Upper lobe of left lung (tissue), 6 donors: ENCODE measurements at regions not wholly inside any gene's neighbourhood (a gene's known extent, or its start where the extent isn't known, plus 50 kb on each side); places are given as distances from the start of the nearest gene placed in this dataset.

ENCODE experiments used
- ATAC-seq, 2 donors: fragments of 200-7000 bp; cut with Tn5 transposase; one replicate each; pipeline ENCODE4 v1.9.1; 2022; ENCODE audit warnings: mild to moderate bottlenecking in 2 of 2, moderate library complexity in 2 of 2; ENCODE audit not compliant: low FRiP score in 2 of 2
- DNase-seq, 2 donors: peaks; one replicate each; pipeline ENCODE4 v3.0.0-alpha.2; 2019 to 2020
- H3K27ac ChIP-seq, 4 donors: fragments of 200-600 bp; sonication (generic); one replicate each; pipeline ENCODE4 v1.5.1; 2016 to 2019
- H3K27me3 ChIP-seq, 4 donors: fragments of 200-600 bp; sonication (generic); one replicate each; pipeline ENCODE4 v1.5.1; 2017 to 2019
- H3K36me3 ChIP-seq, 4 donors: fragments of 200-600 bp; sonication (generic); one replicate each; pipeline ENCODE4 v1.5.1; 2016 to 2019
- H3K4me1 ChIP-seq, 4 donors: fragments of 200-600 bp; sonication (generic); one replicate each; pipeline ENCODE4 v1.5.1; 2018 to 2019
- H3K4me3 ChIP-seq, 4 donors: fragments of 200-600 bp; sonication (generic); one replicate each; pipeline ENCODE4 v1.5.1; 2017 to 2019; ENCODE audit warnings: mild to moderate bottlenecking in 2 of 4, moderate library complexity in 1 of 4
- H3K9me3 ChIP-seq, 4 donors: fragments of 200-600 bp; sonication (generic); one replicate each; pipeline ENCODE4 v1.5.1; 2018 to 2019
- EP300 ChIP-seq, 4 donors: sonication (generic); formaldehyde crosslinking; IDR thresholded peaks; one replicate each; pipeline ENCODE4 v1.5.1; 2017; ENCODE audit warnings: antibody characterized with exemption in 4 of 4, control low read depth in 2 of 4
- POLR2A ChIP-seq, 4 donors: fragments of 450-650 bp; IDR thresholded peaks; one replicate each; pipeline ENCODE4 v1.5.1; 2016 to 2017; ENCODE audit warnings: antibody characterized with exemption in 4 of 4, mild to moderate bottlenecking in 2 of 4
- POLR2AphosphoS5 ChIP-seq, 2 donors: sonication (generic); formaldehyde crosslinking; IDR thresholded peaks; one replicate each; pipeline ENCODE4 v1.5.1; 2017; ENCODE audit warnings: antibody characterized with exemption in 2 of 2
- WGBS, 2 donors: methylation state at CpG; one replicate each; pipeline ENCODE4 v1.1.5; 2017 to 2018; 5-methylcytosine and 5-hydroxymethylcytosine counted together
- TF ChIP-seq, protein P1 (sequence below), 6 experiments: fragments of 450-650 bp in 4 of 6; fragments of 200-600 bp in 2 of 6; sonication (generic) in 2 of 6; IDR thresholded peaks; one replicate each; pipeline ENCODE4 v1.5.1; 2016 to 2019; ENCODE audit warnings: antibody characterized with exemption in 6 of 6
- donor health status: DM: no; HTN: no; CAD: no; lungs with moderate emphysema.
- donor health status: DM: no; HTN: yes; CAD: no; lungs with severe emphysema.

DNA sequence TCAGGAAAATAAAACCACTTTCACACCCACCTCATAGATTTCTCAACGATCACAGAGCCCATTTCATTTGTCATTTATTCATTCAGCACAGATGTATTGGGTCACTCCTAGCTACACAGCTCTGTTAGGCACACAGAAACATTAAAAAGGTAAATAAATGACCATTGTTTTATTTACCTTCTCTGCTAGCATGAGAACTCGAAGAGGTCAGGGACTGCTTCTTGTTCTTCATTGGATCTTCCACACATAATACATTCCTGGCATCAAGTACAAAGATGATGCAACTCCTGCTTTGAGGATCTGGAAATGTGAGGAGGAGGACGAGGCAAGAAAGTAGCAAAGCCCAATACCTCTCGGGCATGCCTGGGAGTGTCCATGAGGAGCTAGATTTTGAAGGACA is 168.1 kb downstream of the RBM26 start:
- Histone ChIP-seq H3K27ac (no peak overlapping the region), H3K27me3 (no peaks in the 10 kb centered on the region), H3K9me3 (no peaks in the 10 kb centered on the region), H3K4me1 (no peaks in the 10 kb centered on the region), H3K4me3 (no peak overlapping the region), H3K36me3 (no peaks in the 10 kb centered on the region)
- ATAC-seq (peak; percentile 30 to 40), DNase-seq (no peak)
- 60 to 69% methylated on average over 4 of the region's 4 CpGs for WGBS, 2 donors
- TF ChIP-seq, protein P1, sequence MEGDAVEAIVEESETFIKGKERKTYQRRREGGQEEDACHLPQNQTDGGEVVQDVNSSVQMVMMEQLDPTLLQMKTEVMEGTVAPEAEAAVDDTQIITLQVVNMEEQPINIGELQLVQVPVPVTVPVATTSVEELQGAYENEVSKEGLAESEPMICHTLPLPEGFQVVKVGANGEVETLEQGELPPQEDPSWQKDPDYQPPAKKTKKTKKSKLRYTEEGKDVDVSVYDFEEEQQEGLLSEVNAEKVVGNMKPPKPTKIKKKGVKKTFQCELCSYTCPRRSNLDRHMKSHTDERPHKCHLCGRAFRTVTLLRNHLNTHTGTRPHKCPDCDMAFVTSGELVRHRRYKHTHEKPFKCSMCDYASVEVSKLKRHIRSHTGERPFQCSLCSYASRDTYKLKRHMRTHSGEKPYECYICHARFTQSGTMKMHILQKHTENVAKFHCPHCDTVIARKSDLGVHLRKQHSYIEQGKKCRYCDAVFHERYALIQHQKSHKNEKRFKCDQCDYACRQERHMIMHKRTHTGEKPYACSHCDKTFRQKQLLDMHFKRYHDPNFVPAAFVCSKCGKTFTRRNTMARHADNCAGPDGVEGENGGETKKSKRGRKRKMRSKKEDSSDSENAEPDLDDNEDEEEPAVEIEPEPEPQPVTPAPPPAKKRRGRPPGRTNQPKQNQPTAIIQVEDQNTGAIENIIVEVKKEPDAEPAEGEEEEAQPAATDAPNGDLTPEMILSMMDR (IDR thresholded peaks at IDR 0.05): no peak
- TF ChIP-seq EP300 (IDR thresholded peaks at IDR 0.05) (no peak), POLR2A (IDR thresholded peaks at IDR 0.05) (no peak), POLR2AphosphoS5 (IDR thresholded peaks at IDR 0.05) (no peak)

DNA sequence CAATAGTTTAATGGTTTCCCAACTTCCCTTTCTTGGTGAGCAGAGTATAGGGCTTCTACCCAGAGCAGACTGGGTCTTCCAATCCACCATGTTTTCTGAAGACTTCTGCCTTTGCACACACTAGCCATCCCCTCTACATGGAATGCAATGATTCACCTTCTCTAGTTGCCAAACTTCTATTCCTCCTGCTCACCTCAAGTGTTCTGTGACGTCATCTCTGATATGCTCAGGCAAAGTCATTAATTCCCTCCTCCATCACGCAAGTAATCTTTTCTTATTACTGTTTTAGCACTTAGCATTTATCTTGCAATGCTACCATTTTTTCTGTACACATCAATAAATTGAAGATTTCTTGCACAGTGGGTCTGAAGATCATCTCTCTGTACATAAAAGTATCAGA is 174.2 kb downstream of the RBM26 start:
- ATAC-seq: no peak
- no peak for DNase-seq
- no peak overlapping the region for H3K27ac ChIP-seq
- no peaks in the 10 kb centered on the region for H3K4me1 ChIP-seq
- H3K27me3 ChIP-seq: no peaks in the 10 kb centered on the region
- no peak overlapping the region for H3K4me3 ChIP-seq
- TF ChIP-seq EP300 (IDR thresholded peaks at IDR 0.05): no peak
- TF ChIP-seq, protein P1 (IDR thresholded peaks at IDR 0.05): no peak
- TF ChIP-seq POLR2AphosphoS5 (IDR thresholded peaks at IDR 0.05): no peak
- TF ChIP-seq POLR2A (IDR thresholded peaks at IDR 0.05): no peak
- H3K36me3 ChIP-seq: no peaks in the 10 kb centered on the region
- 85 to 94% methylated on average over 2 of the region's 2 CpGs for WGBS, 2 donors
- no peaks in the 10 kb centered on the region for H3K9me3 ChIP-seq

DNA sequence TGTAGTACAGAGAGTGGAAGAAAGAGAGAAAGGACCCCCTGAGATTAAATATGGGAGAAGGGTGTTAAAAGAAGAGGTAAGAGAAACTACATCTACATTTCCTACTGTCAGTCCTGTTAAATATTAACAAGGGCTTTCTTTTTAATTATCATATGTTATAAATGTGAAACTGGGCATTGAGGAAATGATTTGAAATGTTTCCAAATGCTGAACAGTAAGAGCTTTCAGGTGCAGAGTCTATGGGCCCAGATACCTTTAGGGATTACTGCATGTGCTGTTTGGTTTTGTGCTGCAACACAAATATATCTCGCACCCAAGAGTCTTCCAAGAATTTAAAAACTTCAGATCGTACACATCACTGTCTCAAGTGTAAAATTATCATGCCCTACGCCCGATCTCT is 176.3 kb downstream of the RBM26 start:
- DNase-seq: no peak
- H3K36me3 ChIP-seq: no peaks in the 10 kb centered on the region
- H3K27ac ChIP-seq: no peak overlapping the region
- TF ChIP-seq POLR2AphosphoS5 (IDR thresholded peaks at IDR 0.05) (no peak), EP300 (IDR thresholded peaks at IDR 0.05) (no peak), POLR2A (IDR thresholded peaks at IDR 0.05) (no peak)
- TF ChIP-seq, protein P1 (IDR thresholded peaks at IDR 0.05): no peak
- no peaks in the 10 kb centered on the region for H3K27me3 ChIP-seq
- no peak for ATAC-seq
- 60 to 65% methylated on average over 4 of the region's 4 CpGs for WGBS, 2 donors
- H3K4me1 ChIP-seq: no peaks in the 10 kb centered on the region
- H3K4me3 ChIP-seq: no peak overlapping the region
- no peaks in the 10 kb centered on the region for H3K9me3 ChIP-seq

DNA sequence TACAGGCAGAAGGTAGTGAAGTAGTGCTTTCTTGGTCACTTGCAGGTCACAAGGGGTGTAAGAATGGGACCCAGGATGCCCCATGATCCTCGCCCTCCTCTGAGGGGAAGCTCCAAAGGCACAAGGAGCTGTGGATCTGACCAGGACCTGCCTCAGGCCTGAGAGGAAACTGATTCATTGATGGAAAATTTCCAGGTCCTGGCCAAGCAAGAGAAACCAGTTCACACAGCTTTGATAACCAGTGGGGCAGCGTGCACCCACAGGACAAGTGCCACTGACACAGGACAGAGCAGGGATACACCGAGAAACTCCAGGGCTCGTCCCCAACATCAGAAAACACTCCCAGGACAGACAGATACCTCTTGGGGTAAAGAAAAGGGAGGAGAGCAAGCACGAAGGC is 177.1 kb downstream of the RBM26 start:
- no peak for DNase-seq
- no peak for ATAC-seq
- H3K9me3 ChIP-seq: no peaks in the 10 kb centered on the region
- H3K4me3 ChIP-seq: no peak overlapping the region
- H3K36me3 ChIP-seq: no peaks in the 10 kb centered on the region
- no peaks in the 10 kb centered on the region for H3K4me1 ChIP-seq
- no peak overlapping the region for H3K27ac ChIP-seq
- no peaks in the 10 kb centered on the region for H3K27me3 ChIP-seq
- TF ChIP-seq EP300 (IDR thresholded peaks at IDR 0.05) (no peak), POLR2A (IDR thresholded peaks at IDR 0.05) (no peak), POLR2AphosphoS5 (IDR thresholded peaks at IDR 0.05) (no peak)
- TF ChIP-seq, protein P1 (IDR thresholded peaks at IDR 0.05): no peak
- WGBS, 2 donors: 83 to 87% methylated on average over 5 of the region's 5 CpGs

DNA sequence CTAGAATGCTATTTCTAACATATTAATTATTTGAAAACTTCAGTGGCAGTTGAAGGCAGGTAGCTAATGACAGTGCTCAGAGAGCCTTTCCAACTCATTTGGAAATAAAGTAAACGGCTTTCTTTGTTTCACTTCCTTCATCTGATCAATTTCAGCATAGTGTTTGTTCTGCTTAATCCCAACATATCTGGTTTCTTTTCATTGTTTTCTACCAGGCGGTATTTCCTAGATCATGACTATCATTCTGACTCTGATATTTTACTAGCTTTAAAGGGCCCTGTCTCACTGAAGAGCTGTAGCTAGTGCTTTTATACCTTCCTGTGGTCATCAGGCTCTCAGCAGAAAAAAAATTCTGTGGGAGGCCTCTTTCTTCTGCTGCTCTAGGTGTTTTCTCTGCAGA is 178.6 kb downstream of the RBM26 start:
- H3K4me1 ChIP-seq: no peaks in the 10 kb centered on the region
- ATAC-seq: no peak
- no peaks in the 10 kb centered on the region for H3K36me3 ChIP-seq
- H3K4me3 ChIP-seq: no peak overlapping the region
- H3K9me3 ChIP-seq: no peaks in the 10 kb centered on the region
- TF ChIP-seq, protein P1 (IDR thresholded peaks at IDR 0.05): no peak
- TF ChIP-seq POLR2AphosphoS5 (IDR thresholded peaks at IDR 0.05) (no peak), EP300 (IDR thresholded peaks at IDR 0.05) (no peak)
- DNase-seq: no peak
- WGBS, 2 donors: 51 to 52% methylated on average over 2 of the region's 2 CpGs
- no peaks in the 10 kb centered on the region for H3K27me3 ChIP-seq
- H3K27ac ChIP-seq: no peak overlapping the region
